GM19238 (cell line): ENCODE measurements at regions not wholly inside any gene's neighbourhood (a gene's known extent, or its start where the extent isn't known, plus 50 kb on each side); places are given as distances from the start of the nearest gene placed in this dataset.

Source experiments
- DNase-seq: peaks from one replicate; pipeline ENCODE4 v3.0.0; 2011; ENCODE audit warnings: low spot score; ENCODE audit not compliant: insufficient read length

DNA sequence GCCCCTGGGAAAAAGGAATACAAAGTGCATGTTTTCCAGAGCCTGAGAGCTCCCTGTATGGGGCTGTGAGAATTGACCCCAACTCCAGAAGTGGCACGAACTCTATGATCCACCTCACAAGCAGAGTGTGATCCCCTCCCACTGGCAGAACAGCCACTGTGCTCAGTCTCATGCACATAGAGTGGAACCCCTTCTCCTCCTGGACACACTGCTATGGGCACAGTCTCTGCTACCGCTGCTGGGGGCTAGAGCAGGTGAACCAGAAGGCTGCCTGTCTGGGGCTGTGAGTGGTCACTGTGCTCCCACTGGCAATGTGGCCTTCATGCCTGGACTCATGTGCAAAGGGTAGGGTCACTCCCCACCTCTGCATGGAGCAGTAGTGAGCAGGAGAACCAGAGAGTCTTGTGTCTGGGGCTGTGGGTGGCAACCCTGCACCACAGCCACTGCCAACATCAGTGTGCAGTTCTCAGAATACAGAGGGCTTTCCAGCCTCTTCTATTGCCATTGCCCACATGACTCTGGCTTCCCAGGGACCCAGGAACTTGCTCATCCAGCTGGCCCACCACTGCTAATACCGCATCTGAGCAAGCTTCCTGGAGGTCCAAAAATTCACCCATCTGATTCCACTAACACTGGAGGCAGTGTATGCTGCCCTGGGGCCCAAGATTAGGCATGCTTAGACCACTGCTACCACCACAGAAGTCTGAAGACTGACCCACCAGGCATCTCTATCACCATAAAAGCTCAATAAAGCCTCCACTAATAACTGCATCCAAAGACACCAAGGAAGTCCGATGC lies 343.7 kb upstream of the SOX14 start:
- DNase-seq, result no peak

DNA sequence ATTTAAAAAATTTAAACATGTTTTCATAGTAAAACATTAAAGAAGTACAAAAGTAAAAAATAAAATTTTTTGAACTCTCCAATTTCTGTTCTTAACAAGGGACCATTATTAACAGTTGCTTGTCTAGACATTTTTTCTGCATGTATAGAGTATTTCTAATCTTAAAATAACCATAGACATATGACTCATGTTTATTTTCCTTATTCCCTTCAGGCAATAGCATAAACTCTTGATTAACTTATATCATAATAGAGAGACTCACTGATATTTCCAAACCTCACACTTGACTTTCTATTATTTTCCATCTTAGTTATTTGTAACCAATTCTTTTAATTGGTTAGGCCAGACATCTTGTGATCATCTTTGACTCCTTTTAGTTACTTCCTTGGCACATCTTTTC lies 325.6 kb upstream of the SOX14 start:
- no peak for DNase-seq

DNA sequence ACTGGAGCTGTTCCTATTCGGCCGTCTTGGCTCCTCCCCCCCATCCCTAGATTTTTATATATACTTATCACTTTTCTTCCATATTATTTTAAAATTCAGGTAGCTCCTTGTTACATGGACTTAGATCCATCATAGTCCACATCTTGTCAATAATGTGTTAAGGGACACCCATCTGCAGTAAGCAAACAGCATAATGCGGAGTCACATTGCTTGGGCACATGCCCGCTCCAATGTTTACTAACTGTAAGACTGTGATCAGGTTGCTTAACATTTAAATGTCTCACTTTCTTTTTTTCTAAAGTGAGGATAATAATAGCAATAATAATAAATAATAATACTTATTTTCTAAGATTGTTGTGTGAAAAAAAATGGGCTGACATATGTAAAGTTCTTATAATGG lies 303.2 kb upstream of the SOX14 start:
- no peak for DNase-seq

DNA sequence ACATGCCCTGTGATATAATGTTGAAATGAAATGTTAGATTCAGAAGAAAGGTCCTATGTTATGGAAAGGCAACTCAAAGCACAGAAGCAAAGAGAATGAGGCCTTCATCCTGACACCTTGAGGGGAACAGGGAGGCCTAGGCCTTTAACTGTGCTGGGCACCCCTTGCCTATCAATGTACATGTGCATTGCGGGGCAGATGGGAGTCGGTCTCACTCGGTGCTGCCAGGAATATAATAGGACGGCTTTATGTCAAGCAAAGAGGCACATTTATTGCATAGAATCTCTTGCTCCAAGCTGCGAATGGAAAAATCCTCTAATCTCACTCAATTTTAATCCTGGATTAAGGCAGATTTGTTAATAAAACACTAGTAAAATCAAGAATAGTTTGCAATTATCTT lies 301.0 kb upstream of the SOX14 start:
- no peak for DNase-seq

DNA sequence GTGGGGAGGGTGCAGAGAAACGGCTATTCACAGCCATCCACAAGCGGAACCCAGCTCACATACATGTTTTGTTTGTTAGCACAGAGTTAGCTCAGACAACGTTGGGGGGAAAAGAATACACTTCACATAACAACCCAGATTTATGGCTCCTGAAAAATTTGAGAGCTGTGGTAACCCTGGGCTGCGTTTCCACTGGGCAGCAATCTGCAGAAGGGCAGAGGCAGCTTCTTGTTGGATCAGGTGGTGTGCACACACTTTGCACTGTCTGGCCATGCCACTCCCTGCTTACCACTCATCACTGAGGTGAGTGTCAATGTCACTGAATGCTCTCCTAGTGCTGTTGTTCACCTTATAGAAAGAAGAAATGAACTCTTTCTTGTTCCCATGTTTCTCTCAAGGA lies 299.8 kb upstream of the SOX14 start:
- DNase-seq, result no peak

DNA sequence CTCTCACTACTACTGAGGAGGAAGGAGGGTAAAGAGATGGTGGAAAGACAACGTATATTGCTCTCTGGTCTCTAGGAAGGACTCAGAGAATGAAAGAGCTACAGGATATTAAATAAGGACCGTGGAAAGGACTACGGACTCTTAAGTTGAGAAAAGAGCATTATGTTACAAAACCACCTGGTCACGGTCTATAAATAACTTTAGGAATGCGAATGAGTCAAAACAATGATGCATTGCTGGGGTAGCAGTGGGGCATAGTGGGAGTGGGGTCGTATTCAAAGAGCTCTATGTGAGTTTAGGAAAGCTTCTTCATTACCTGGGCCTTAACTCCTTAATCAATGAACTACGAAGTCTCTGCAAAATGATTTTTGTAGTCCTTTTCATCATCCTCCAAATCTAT lies 295.7 kb upstream of the SOX14 start:
- DNase-seq, result no peak

DNA sequence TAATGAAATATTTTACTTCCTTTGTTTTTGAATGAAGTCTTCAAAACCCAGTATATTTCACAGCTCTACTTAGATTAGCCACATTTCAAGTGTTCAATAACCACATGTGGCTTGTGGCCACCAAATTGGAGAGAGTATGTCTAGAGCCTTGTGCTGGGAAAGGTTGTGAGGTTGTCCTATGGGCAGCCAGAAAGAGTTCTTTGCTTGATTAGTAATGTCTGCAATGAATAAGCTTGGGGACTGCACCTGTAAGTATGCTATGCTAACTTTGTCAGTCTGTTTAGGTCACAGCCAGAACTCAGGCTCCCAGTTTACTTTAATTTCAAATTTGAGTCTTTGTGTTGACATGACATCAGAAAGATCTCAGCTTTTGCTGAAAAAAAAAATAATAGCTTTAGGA lies 294.9 kb upstream of the SOX14 start:
- no peak for DNase-seq

DNA sequence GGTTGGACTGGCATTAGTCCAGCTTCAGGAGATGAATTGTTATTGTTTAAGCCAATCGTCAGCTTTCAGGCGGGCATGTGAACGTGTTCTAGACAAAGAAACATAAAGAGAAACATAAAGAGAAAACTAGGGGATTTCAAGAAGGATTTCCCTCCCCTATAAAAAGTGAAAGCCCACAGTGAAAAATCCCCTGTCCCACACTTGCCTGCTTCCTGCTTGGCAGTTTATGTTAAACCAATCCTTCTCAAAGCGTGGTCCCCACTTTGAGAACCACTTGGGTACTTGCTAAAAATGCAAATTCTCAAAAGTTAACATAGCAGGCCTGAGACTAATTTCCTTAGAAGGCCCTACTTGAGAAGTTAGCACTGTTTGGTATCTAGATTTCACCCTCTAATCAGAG lies 293.0 kb upstream of the SOX14 start:
- DNase-seq, result no peak

DNA sequence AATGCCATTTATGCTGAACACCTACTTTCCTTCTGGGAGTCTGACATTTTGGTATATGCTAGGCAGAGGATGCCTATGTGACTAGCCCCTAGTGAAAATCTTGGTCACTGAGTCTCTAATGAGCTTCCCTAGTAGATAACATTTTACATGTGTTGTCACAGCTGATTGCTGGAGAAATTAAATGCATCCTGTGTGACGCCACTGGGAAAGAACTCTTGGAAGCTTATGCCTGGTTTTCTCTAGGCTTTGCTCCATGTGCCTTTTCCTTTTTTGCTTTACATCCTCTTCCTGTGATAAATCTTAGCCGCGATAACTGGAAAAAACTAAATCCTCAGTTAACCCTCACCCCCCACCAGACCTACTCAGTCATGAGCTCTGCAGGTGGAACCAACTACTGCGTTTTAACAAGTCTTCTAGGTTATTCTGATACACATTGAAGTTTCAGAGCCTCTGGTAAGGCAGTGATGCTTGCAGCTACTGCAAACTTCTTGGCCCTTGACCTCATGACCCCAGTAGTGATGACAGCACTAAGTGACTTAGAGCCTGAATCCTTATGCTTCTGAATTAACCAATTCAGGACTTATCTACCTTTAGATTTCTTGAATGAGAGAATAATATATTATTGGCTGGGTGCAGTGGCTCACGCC lies 292.4 kb upstream of the SOX14 start:
- DNase-seq, result no peak

DNA sequence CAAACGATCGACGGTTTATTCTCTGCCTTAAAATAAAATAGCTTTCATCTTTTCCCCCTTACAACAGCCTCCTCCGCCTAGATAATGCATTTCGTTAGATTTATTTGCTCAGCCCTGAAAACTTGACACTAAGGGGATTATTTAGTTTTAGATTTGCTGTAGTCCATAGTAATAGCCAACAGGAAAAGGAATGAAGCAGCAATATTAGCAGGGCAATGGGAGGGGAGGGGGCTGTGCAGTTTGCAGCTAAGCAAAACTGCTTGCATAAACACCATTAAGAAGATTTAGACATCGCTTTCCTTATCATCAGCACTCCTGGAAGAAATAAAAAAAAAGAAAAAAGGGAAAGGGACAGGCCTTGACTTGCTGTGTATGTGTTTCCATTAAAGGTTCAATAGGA lies 286.5 kb upstream of the SOX14 start:
- DNase-seq, result no peak

DNA sequence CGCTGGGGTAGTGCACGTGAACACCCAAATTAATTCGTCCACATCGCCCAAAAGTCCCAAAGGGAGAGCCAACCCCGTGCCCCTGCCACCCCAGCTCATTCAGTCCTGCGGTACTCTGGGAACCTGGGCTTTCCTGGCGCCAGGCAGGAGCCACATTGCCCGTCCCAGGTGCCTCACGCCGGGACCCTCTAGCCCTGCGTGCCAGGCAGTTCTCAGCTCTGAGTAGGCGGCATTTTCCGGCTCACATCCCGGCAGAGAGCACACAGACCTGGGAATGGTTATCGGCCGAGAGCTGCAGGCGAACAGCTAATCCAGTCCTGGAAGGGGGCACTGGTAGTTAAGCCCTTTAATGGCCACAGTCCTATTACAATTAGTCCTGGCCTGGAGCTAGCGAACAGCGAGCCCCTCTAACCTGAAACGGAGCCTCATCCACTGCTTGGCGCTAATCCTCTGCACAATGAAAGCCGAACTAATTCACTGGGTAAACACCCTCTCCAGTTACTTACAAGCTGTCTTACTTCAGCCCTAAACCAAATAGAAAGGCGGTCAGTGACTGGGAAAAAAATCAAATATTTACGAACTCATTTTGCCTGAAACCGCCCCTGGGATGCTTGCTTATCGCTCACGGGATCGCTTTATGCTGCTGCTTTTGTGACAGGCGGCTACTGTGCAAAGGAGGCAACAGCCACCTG lies 254.6 kb upstream of the SOX14 start:
- no peak for DNase-seq

DNA sequence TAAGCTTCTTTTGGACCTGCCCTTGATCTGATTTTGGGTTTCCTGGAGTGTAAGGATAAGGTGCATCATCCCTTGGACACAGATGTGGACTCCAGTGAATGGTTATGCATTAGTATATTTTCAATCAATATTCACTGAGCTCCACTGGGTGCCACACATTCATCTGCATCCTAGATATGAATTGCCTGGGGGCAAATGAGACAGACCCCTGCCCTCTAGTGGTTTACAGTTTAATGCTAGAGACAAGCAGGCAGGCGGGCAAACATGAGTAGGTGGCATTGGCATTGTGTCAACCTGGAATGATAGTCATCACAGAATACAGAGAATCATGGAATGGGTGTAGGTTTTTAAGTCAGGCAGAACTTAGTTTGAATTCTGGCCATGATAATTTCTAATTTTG lies 252.5 kb upstream of the SOX14 start:
- no peak for DNase-seq

DNA sequence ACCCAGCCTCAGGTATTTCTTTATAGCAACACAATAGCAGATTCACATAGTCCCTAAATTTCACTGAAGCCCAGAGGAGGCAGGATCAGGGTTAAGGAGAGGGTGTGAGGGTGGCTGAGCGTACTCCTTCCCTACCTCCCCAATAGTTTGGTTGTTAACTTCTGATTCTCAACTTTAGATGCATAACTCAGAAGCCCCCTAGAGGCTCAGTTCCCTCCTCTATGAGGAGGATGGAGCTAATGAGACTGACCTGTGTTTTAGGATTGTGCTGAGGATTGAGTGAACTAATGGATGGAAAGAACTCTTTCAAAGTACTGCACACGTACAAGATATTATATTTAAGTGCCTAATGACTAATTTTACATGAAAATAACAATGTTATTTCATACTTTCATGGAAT lies 249.3 kb upstream of the SOX14 start:
- no peak for DNase-seq

DNA sequence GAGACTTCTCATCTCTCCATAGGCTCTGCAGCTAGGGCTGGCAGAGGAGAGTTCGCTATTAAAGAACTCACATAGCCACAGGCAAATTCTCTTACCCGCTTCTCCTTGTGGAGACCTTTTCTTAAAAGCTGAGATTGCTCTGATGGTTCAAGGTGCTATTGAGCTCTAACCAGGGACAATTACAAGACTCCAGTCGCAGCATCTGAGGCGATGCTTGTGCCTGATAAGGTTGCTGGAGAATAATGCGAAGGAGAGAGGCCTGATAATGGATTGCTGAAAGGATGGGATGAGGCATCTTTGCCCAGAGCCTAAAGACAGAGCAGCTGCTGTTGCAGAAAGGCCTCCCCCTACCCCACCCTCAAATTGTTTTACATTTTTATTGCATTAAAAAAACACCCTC lies 244.5 kb upstream of the SOX14 start:
- no peak for DNase-seq

DNA sequence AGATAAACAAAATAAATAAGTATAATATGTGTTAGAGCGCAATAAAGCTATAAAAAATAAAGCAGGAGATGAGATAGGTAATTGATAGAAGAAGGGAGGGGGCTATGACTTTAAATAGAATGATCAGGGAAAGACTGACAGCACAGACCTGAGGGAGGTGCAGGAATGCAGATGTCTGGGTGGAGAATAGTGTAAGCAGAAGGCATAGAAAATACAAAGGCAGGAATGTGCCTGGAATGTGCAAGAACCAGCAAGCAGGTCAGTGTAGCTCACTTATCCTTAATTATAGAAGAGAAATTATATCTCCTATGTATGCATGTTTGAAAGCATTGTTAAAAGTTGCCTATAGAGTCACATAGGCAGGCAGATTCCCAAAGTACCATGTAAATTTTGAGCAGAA lies 239.4 kb upstream of the SOX14 start:
- no peak for DNase-seq

DNA sequence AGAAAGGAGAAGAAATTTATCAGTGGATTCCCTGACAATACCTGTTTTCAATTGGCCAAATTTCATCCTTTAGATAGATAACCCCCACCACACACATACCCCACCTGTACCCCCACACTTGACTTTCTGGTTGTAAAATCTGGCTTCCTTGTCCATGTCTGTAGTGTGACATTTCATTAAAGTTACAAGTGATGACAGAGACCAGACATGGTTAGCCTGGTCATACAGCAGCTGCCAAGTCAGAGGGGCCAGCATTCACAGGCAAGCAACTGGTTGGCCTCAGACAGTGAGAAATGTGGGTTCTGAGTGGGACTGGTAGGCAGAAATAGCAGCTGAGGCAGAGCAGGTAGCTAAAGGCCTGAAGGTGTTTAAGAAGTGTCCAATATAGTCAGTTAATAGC lies 238.6 kb upstream of the SOX14 start:
- no peak for DNase-seq

DNA sequence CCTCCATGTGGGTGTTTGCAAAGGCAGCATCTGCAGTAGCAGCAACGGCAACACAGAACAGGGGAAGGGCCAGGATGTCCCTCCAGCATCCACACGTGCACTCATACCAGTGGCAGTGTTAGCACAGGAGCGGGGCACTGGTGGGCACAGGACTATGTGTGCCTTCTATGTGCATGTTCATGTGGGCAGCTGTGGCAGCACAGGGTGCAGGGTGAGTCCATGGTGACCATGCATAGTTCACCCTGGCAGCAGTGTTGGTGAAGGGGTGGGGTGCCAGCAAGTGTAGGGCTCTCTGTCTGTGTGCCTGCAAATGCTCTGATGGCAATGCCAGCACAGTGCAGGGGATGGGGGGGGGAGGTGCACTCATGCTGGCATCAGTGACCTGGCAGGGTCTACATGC lies 222.1 kb upstream of the SOX14 start:
- no peak for DNase-seq

DNA sequence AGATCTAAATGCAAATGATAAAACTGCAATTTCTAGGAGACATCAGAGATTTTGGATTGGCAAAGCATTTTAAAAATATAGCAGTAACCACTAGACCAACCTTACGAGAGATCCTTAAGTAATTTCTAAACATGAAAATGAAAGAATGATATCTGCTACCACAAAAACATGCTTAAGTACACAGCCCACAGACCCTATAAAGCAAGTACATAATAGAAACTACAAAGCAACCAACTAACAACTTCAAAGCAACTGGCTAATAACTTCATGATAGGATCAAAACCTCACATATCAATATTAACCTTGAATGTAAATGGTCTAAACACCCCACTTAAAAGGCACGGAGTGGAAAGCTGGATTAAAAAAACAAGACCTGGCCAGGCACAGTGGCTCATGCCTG lies 209.9 kb upstream of the SOX14 start:
- DNase-seq, result no peak

DNA sequence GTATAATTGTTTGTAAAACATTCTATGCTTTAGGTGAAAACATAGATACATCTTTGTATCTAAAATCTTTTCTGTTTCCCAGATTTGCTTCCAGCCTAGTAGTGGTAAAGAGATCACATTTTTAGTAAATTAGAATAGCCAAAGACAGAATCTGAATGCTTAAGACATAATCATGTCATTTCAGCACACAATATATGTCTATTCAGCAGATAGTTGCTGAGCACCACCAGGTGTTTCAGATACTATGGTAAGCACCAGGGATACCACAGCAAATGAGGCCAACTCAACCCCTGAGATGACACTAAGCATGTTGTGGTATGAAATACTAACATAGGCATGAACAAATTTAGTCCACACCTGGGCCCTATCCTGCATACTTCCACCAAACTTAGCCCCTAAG lies 195.2 kb upstream of the SOX14 start:
- no peak for DNase-seq

DNA sequence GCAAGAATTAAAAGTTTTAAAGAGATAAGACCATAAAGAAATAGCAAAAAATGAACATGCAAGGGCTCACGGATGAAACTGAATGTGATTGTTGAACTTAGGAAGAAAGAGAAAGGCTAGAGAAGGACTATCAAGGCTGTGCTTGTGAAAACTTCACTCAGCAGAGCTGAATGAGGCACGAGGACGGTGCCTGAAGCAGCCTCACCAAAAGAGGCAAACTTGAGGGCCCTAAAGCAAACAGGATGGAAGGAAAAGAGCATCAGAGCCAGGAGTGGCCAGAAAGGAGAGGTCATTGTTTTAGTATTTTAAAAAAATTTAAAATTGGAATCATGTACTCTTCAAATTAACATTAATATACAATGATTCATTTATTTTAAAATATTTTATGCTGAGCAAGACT lies 191.2 kb upstream of the SOX14 start:
- no peak for DNase-seq

DNA sequence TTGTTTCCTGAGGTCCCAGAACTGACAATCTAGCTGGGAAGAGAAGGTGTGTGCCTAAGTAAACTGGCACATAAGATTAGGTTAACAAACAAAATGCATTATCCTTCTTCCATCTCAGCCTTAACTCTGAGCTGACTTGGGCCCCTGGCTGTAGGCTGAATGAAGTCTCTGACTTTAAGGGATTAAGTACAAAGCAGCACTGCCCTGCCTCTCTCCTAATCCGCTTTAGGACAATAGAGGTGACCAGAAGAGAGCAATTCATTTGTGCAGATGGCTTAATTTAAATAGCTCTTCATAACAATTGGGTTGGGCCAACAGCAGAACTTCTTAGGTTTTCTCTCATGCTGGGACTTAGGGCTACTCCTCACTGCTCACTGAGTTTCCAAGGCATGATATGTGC lies 181.6 kb upstream of the SOX14 start:
- DNase-seq, result no peak

DNA sequence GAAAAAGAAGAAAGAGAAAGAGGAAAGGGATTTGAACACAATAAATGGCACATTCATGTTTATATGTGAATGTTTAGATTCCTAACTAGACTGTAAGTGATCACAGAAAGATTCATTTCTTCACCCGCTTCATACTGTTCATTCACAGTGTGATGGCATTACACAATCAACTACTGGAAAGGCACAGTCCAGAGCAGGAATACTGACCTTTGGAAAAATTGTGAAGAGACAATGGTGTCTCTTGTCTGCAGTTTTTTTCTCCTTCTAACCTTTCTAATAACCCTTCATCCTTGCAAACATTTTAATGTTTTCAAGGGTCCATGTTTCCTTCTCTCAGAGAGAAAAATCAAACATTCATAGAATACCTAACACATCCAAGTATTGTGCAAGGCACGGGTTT lies 180.9 kb upstream of the SOX14 start:
- no peak for DNase-seq

DNA sequence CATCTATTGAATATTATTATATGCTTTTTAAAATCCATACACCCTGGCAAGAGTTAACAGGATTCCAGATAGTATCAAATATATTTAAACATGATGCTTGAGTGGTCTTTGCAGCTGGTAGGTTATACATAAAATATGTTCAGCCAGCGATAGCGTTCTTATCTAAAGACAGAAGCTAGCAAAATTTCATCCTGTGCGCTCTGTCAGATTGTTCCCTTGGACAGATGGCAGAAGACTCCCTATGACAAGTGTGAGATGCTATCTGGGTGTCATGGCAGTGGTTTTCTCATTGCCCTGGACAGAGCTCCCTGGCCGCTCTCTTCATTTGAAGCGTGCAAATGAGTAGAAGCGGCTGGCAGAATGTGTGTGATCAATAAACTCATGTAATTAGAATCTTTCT lies 175.2 kb upstream of the SOX14 start:
- DNase-seq, result no peak
